ENCODE measurements at regions not wholly inside any gene's neighbourhood (a gene's known extent, or its start where the extent isn't known, plus 50 kb on each side); places are given as distances from the start of the nearest gene placed in this dataset.

DNA sequence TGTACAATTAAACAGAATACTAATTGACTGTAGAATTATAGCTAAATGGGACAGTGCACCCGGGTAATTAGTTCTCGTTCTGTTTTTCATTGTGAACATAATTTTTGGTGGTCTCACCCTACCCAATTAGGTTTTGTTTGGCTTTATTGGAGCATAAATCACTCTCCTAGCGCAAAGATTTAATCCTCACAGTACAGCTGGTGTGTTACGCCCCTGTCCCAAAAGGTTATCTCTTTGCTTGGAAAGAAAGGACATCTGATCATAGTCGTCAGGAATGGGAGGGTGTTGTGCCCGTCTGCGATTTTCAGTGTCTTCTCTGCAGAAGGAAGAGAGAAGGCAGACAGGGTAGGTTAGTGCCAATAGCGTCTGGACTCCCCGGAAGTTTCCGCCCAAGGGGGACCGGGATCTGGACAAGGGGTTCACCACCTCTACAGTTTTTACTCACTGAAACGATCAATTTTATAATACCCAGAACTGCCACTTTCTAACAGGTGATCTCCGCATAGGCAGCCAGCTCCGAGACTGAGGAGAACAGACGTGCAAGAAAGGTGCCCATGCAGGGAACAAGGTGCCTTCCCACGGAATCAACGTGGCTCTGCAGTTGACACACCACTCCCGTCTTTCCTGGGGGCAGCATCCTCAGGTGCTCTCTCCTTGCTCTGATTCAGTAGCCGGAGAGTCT is 617.4 kb upstream of the CDH4 start:
- H3K27me3 Mint-ChIP-seq (ENCODE audit: low read depth in 3 of 3), result peaks cover 2 to 7% (median 3%) of the 10 kb centered on the region in 3 donors
- H3K27ac Mint-ChIP-seq, result no peak overlapping the region
- H3K4me1 Mint-ChIP-seq, result no peaks in the 10 kb centered on the region
- no peaks in the 10 kb centered on the region for H3K36me3 Mint-ChIP-seq
- H3K4me3 Mint-ChIP-seq, result no peak overlapping the region
- H3K9me3 Mint-ChIP-seq, result no peaks in the 10 kb centered on the region
- DNase-seq, result no peak

DNA sequence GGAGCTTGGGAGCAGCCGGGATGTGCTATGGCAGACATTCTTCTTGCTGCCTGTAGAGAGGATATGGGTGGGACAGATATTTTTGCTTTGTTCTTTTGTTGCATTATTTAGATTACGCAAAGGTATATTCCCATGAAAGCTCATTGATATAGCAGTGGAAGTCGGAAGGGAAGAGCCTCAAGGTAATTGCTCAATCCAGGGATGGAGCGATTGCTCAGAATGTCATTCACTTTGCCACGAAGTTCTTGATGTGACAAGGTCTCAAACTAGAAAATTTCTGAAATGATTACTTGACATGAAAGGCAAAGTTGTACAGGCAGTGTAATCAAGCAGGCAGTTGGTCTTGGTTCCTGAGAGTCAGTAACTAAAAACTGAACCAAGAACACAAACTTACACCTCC is 615.6 kb upstream of the CDH4 start:
- no peak overlapping the region for H3K27ac Mint-ChIP-seq
- peaks cover 2 to 7% (median 3%) of the 10 kb centered on the region in 3 donors for H3K27me3 Mint-ChIP-seq (ENCODE audit: low read depth in 3 of 3)
- H3K36me3 Mint-ChIP-seq, result no peaks in the 10 kb centered on the region
- no peaks in the 10 kb centered on the region for H3K9me3 Mint-ChIP-seq
- no peak for DNase-seq
- H3K4me1 Mint-ChIP-seq, result no peaks in the 10 kb centered on the region
- no peak overlapping the region for H3K4me3 Mint-ChIP-seq

DNA sequence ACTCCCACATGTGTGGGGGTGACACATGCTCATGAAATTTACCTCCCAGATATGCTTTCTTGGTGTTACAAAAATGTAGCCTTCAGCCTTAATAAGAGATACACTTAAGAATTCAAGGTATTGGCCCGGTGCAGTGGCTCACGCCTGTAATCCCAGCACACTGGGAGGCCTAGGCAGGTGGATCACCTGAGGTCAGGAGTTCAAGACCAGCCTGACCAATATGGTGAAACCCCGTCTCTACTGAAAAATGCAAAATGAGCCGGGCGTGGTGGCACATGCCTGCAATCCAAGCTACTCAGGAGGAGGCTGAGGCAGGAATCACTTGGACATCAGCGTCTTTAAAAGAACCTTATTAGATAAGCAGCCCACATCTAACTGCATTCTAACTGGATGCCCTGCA is 614.3 kb upstream of the CDH4 start:
- H3K27me3 Mint-ChIP-seq (ENCODE audit: low read depth in 3 of 3), result peaks cover 2 to 6% (median 3%) of the 10 kb centered on the region in 3 donors
- H3K27ac Mint-ChIP-seq, result no peak overlapping the region
- H3K9me3 Mint-ChIP-seq, result no peaks in the 10 kb centered on the region
- no peak for DNase-seq
- no peaks in the 10 kb centered on the region for H3K4me1 Mint-ChIP-seq
- no peak overlapping the region for H3K4me3 Mint-ChIP-seq
- no peaks in the 10 kb centered on the region for H3K36me3 Mint-ChIP-seq

DNA sequence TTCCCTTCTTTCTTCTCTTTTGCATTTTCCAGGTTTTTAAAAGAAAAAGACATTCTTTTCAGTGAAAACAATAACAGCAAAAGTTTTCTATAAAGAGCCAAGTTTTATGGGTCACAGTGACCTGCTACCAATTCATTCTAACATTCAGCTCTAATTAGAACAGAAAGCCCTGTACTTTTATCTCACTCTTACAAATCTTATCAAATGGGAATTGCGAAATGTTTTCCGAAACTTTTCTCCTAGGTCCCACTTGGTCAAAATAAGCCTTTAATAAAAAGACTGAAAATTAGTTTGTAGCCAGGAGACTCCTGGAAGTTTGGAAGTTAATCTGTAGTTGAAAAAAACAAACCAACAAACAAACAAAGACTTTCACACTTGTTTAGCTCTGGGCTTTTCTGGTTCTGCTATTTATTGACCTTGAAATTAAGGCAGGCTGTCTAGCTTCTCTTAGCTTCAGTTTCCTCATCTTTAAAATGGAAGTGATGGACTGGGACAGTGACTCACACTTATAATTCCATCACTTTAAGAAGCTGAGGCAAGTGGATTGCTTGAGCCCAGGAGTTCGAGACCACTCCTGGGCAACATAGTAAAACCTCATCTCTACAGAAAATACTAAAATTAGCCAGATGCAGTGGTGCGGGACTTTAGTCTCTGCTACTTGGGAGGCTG is 613.5 kb upstream of the CDH4 start:
- no peak overlapping the region for H3K27ac Mint-ChIP-seq
- H3K27me3 Mint-ChIP-seq (ENCODE audit: low read depth in 3 of 3), result peaks cover 3 to 6% (median 3%) of the 10 kb centered on the region in 3 donors
- no peak for DNase-seq
- no peaks in the 10 kb centered on the region for H3K36me3 Mint-ChIP-seq
- no peaks in the 10 kb centered on the region for H3K4me1 Mint-ChIP-seq
- peaks cover 0 to 2% (median 0%) of the 10 kb centered on the region in 6 donors for H3K9me3 Mint-ChIP-seq
- H3K4me3 Mint-ChIP-seq, result no peak overlapping the region

DNA sequence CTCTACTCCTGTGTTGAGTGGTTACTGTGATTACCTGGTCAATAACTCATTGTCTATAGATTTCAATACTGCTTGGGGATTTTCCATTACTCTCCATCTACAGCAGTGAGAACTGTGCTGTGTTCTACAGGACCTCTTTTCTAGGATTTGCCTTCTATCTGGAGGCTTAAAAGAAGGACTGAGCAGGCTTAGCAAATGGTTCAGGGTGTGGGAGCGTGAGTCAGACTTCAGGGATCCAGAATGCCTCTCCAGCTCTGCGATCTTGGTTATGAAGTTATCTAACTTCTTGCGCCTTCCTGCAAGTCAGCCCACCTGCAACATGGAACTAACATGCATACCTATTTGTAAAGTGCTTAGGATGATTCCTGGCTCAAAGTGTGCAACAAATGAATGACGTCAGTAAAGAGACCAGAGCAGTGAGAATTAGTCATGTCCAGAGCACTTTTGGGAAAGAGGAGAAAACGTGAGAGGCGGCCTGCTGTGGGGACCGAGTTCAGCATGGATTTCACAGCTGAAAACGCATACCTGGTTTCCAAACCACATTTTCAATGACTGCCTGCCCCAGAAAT is 610.1 kb upstream of the CDH4 start:
- Mint-ChIP-seq H3K27me3 (ENCODE audit: low read depth in 3 of 3) (peaks cover 2 to 5% (median 3%) of the 10 kb centered on the region in 3 donors), H3K4me1 (no peaks in the 10 kb centered on the region), H3K27ac (no peak overlapping the region), H3K4me3 (no peak overlapping the region), H3K9me3 (peaks cover 0 to 2% (median 0%) of the 10 kb centered on the region in 6 donors), H3K36me3 (no peaks in the 10 kb centered on the region)
- no peak for DNase-seq

DNA sequence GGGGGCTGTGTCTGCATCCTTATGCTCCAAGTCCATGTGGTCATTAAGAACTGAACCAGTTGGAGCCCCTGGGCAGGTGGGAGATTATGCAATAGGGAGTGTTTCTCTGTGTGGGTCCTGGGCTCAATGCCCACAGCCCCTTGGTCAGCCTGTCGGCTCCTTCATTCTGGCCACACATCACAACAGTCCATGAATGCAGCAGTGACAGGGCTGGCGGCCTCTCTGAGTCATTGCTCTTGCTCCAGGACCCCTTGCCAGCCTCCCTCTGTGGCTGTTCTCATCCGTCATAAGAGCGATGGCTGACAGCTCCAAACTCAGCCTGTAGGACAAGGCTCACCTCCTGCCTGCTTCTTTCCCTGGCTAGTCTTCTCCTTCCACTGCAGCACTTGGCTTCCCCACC is 609.5 kb upstream of the CDH4 start:
- Mint-ChIP-seq H3K36me3 (no peaks in the 10 kb centered on the region), H3K4me1 (no peaks in the 10 kb centered on the region), H3K27ac (no peak overlapping the region), H3K9me3 (peaks cover 0 to 2% (median 0%) of the 10 kb centered on the region in 6 donors), H3K4me3 (no peak overlapping the region), H3K27me3 (ENCODE audit: low read depth in 3 of 3) (peaks cover 2 to 5% (median 3%) of the 10 kb centered on the region in 3 donors)
- no peak for DNase-seq

DNA sequence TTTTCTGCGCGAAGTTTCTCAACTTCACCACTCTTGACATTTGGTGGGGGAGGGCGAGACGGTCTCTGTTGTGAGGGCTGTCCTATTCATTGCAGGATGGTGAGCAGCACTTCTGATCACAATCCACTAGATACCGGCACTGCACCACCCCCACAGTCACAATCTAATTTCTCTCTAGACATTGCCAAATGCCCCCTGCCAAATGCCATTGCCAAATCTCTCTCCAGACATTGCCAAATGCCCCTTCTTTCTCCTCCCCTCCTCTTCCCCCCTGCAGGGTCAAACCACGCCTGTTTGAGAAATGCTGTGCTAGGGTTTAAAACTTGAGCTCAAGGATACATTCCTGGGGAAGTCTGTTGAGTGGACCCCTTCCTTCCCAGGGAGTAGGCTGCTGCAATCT is 603.5 kb upstream of the CDH4 start:
- peaks cover 2 to 5% (median 4%) of the 10 kb centered on the region in 3 donors for H3K27me3 Mint-ChIP-seq (ENCODE audit: low read depth in 3 of 3)
- H3K27ac Mint-ChIP-seq, result no peak overlapping the region
- no peak for DNase-seq
- H3K9me3 Mint-ChIP-seq, result peaks cover 0 to 2% (median 0%) of the 10 kb centered on the region in 6 donors
- no peaks in the 10 kb centered on the region for H3K36me3 Mint-ChIP-seq
- H3K4me3 Mint-ChIP-seq, result no peak overlapping the region
- no peaks in the 10 kb centered on the region for H3K4me1 Mint-ChIP-seq

DNA sequence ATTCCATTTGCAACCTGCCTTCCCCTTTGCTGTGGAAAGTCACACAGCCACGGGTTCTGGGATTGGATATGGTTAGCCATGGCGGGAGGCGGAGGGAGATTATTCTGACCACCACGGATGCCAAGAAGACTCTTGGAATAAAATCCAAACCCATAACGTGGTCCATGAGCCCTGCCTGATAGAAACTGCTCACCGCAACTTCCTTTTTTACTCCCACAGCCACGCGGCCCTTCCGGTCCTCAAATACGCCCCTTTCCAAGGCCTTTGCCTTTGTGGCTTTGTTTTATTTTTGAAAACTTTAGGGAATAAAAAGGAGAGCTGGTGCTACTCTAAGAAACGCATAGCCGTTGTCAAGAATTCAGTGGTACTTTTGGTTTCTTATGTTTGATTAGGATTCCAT is 602.5 kb upstream of the CDH4 start:
- DNase-seq, result no peak
- H3K27ac Mint-ChIP-seq, result no peak overlapping the region
- H3K9me3 Mint-ChIP-seq, result peaks cover 0 to 2% (median 0%) of the 10 kb centered on the region in 6 donors
- H3K27me3 Mint-ChIP-seq (ENCODE audit: low read depth in 3 of 3), result peaks cover 2 to 5% (median 4%) of the 10 kb centered on the region in 3 donors
- H3K4me3 Mint-ChIP-seq, result no peak overlapping the region
- H3K4me1 Mint-ChIP-seq, result no peaks in the 10 kb centered on the region
- H3K36me3 Mint-ChIP-seq, result no peaks in the 10 kb centered on the region

DNA sequence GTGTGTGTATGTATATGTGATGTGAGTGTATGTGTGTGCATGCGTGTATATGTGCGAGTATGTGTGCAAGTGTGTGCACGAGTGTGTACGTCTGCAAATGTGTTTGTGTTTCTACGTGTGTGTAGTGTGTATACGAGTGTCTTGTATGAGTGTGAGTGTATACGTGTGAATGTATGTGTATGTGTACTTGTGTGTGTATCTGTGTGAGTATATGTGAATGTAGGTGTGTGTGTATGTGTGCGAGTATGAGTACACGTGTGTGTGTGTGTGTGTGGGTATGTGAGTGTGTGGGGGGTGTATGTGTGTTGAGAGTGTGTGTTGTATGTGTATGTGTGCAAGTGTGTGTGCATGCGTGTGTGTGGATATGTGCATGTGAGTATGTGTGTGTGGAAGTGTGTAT is 602.0 kb upstream of the CDH4 start:
- H3K4me3 Mint-ChIP-seq, result no peak overlapping the region
- H3K9me3 Mint-ChIP-seq, result peaks cover 0 to 2% (median 0%) of the 10 kb centered on the region in 6 donors
- H3K4me1 Mint-ChIP-seq, result no peaks in the 10 kb centered on the region
- DNase-seq, result no peak
- no peak overlapping the region for H3K27ac Mint-ChIP-seq
- H3K27me3 Mint-ChIP-seq (ENCODE audit: low read depth in 3 of 3), result peaks cover 2 to 3% (median 2%) of the 10 kb centered on the region in 3 donors
- no peaks in the 10 kb centered on the region for H3K36me3 Mint-ChIP-seq

DNA sequence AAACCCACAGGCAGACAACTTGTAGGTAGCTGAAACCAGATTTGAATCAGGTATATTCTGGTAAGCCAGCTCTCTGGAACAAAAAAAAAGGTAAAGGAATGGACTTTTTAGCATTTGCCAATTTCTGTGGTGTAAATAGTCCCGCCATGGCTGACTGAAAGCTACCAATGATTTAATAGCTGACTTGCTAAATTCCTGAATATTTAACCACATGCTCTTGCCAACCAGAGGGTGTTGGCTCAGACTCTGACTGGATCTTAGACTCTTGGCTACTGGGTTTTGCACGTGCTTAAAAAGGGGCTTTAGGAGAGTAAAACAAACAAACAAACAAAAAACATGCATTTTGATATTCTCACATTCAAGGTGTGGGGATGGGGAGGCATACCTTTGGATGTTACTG is 600.0 kb upstream of the CDH4 start:
- Mint-ChIP-seq H3K4me1 (no peaks in the 10 kb centered on the region), H3K27me3 (ENCODE audit: low read depth in 3 of 3) (peaks cover 2 to 3% (median 2%) of the 10 kb centered on the region in 3 donors), H3K4me3 (no peak overlapping the region), H3K9me3 (peaks cover 0 to 2% (median 0%) of the 10 kb centered on the region in 6 donors), H3K27ac (no peak overlapping the region), H3K36me3 (no peaks in the 10 kb centered on the region)
- DNase-seq, result no peak

DNA sequence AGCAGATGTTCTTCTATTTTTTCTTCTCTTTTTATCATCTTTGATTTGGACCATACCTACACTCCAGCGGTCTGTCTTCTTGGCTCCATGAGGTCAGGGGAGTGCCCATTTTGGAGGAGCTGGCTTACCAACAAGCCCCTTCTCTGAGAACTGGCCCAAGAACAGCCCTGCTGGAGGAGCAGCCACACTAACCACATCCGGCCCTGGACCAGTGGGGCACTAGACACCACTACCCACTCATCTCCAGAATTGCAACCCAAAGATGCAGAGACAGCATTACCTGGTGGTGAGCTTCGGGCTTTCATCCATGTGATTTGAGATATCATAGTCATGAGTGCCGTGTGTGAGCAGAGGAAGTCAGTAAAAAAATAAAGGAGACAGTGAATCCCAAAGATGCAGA is 599.4 kb upstream of the CDH4 start:
- no peak for DNase-seq
- H3K4me1 Mint-ChIP-seq, result no peaks in the 10 kb centered on the region
- peaks cover 0 to 2% (median 0%) of the 10 kb centered on the region in 6 donors for H3K9me3 Mint-ChIP-seq
- H3K27ac Mint-ChIP-seq, result no peak overlapping the region
- no peaks in the 10 kb centered on the region for H3K36me3 Mint-ChIP-seq
- no peak overlapping the region for H3K4me3 Mint-ChIP-seq
- peaks cover 2 to 9% (median 4%) of the 10 kb centered on the region in 3 donors for H3K27me3 Mint-ChIP-seq (ENCODE audit: low read depth in 3 of 3)

DNA sequence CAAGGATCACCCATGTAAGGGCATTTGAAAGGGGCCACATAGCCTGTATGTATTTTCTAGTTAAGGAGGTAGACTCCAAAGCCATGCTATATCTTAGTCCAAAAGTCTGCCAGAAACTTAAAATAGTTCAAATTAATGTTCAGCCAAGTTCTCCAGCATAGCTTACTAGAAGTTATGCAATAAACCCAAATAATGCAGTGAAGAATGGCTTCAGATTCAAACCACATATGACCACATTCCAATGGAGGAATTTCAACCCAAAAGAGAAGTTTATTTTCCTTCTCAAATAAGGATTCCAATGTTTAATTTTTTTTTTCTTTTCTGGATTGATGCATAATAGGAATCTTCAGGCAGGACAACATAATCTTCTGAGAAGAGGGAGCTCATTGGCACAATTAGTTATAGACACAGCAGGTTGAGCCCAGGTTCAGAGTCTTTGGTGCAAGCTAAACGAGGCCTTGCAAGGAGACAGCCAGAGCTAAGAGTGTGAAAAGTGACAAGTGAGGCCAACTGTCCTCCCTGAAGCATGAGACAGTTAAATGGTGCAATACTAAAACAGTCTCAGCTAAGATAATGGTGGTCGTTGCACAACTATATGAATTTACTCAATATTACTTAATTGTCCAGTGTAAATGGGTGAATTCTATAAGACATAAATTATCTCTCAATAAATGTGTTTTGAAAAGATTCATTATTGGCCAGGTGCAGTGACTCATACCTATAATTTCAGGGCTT is 598.8 kb upstream of the CDH4 start:
- Mint-ChIP-seq H3K36me3 (no peaks in the 10 kb centered on the region), H3K4me1 (no peaks in the 10 kb centered on the region), H3K4me3 (no peak overlapping the region), H3K9me3 (peaks cover 0 to 2% (median 0%) of the 10 kb centered on the region in 6 donors), H3K27ac (no peak overlapping the region), H3K27me3 (ENCODE audit: low read depth in 3 of 3) (peaks cover 2 to 9% (median 4%) of the 10 kb centered on the region in 3 donors)
- no peak for DNase-seq

DNA sequence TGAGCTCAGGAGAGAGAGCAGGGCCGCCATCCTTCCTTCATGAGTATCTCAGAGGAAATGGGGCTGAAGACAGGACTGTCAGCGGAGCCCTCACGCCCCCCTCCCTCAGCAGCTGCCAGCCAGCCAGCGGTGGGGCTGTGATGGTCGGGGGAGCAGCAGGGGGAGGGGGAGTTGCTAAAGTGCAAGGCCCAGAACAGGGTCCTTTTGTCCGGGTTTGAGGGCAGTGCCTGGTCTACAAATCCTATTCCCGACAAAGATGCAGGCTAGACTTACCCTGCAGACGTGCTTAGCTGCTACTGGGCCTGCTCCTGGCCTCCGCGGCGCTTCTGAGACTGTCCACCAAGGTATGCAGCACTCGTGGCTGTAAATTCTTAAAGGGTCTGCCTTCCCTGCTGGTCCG is 593.4 kb upstream of the CDH4 start:
- H3K9me3 Mint-ChIP-seq, result no peaks in the 10 kb centered on the region
- H3K4me3 Mint-ChIP-seq, result no peak overlapping the region
- no peak overlapping the region for H3K27ac Mint-ChIP-seq

DNA sequence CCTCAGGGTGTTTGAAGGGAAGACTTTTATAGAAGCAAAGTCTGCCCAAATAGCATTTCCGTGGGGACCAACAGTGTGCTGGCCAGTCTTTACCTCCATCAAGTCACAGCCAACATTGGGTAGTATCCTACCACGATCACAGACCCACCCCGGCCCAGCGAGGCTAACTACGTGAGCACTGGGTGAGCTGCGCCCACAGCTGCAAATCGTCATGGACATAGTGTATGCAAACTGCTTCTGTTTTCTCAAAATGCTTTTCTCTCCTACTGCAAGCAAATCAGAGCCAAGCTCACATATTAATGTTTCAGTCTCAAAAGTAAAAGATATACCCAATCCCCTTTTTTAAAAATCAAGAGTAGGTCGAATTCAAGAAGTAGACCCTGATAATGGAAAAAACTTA is 592.8 kb upstream of the CDH4 start:
- DNase-seq, result no peak
- Mint-ChIP-seq H3K4me1 (no peaks in the 10 kb centered on the region), H3K27ac (no peak overlapping the region), H3K36me3 (no peaks in the 10 kb centered on the region), H3K9me3 (no peaks in the 10 kb centered on the region), H3K4me3 (no peak overlapping the region), H3K27me3 (ENCODE audit: low read depth in 3 of 3) (peaks cover 0 to 6% (median 4%) of the 10 kb centered on the region in 3 donors)

More for the DNA sequence above, 593.4 kb upstream of the CDH4 start:
- no peak for DNase-seq
- Mint-ChIP-seq H3K36me3 (no peaks in the 10 kb centered on the region), H3K27me3 (ENCODE audit: low read depth in 3 of 3) (peaks cover 0 to 6% (median 4%) of the 10 kb centered on the region in 3 donors), H3K4me1 (no peaks in the 10 kb centered on the region)

Measured in immature natural killer cell (primary cell).